WTC11 (cell line): ENCODE measurements at regions not wholly inside any gene's neighbourhood (a gene's known extent, or its start where the extent isn't known, plus 50 kb on each side); places are given as distances from the start of the nearest gene placed in this dataset.

Source experiments
- ATAC-seq: fragments of 200-7000 bp; cut with Tn5 transposase; 2 replicates; pipeline ENCODE4 v1.10.0; 2021; ENCODE audit warnings: mild to moderate bottlenecking, moderate library complexity
- CTCF ChIA-PET: fragments of 300-600 bp; sonication (Branson Sonifier 250); formaldehyde crosslinking; loops from one replicate; lab custom pipeline; 2021; ENCODE audit warnings: antibody characterized with exemption; lab: Charles Lee
- POLR2A ChIA-PET: fragments of 350-600 bp; sonication (Branson Sonifier 250); formaldehyde crosslinking; loops from one replicate; lab custom pipeline; 2021; ENCODE audit warnings: antibody characterized with exemption; lab: Charles Lee
- DNase-seq: peaks from one replicate; pipeline ENCODE4 v3.0.0; 2021; ENCODE audit warnings: low spot score
- H3K27ac Mint-ChIP-seq: 2 replicates; pipeline ENCODE4 v1.8.0; 2021; ENCODE audit warnings: mixed read lengths
- H3K27me3 Mint-ChIP-seq: 2 replicates; pipeline ENCODE4 v1.8.0; 2021; ENCODE audit warnings: low read depth, mild to moderate bottlenecking, moderate library complexity, mixed read lengths
- H3K36me3 Mint-ChIP-seq: 2 replicates; pipeline ENCODE4 v1.8.0; 2021; ENCODE audit warnings: mixed read lengths
- H3K4me1 Mint-ChIP-seq: 2 replicates; pipeline ENCODE4 v1.8.0; 2022; ENCODE audit warnings: mixed read lengths
- H3K4me3 Mint-ChIP-seq: 2 replicates; pipeline ENCODE4 v1.8.0; 2021; ENCODE audit warnings: mild to moderate bottlenecking, moderate library complexity, mixed read lengths
- H3K9me3 Mint-ChIP-seq: 2 replicates; pipeline ENCODE4 v1.8.0; 2021; ENCODE audit warnings: mixed read lengths
- EMX1 ChIP-seq: fragments of 250-450 bp; sonication (Bioruptor Pico); IDR thresholded peaks from 2 replicates; pipeline ENCODE4 v1.8.0; 2021; ENCODE audit warnings: mild to moderate bottlenecking
- FOXJ3 ChIP-seq: sonication (generic); formaldehyde crosslinking; IDR thresholded peaks from 2 replicates; pipeline ENCODE4 v1.9.0; 2021; ENCODE audit warnings: missing genetic modification reagents, mild to moderate bottlenecking, borderline replicate concordance
- FOXP1 ChIP-seq: sonication (generic); formaldehyde crosslinking; IDR thresholded peaks from 2 replicates; pipeline ENCODE4 v1.8.0; 2022; ENCODE audit warnings: missing genetic modification reagents, mild to moderate bottlenecking, moderate library complexity, borderline replicate concordance
- GTF2I ChIP-seq: fragments of 250-450 bp; sonication (Bioruptor Pico); conservative IDR thresholded peaks from 2 replicates; pipeline ENCODE4 v1.4.0; 2021; ENCODE audit warnings: mild to moderate bottlenecking
- IRF2 ChIP-seq: sonication (generic); formaldehyde crosslinking; IDR thresholded peaks from 2 replicates; pipeline ENCODE4 v1.8.0; 2022; ENCODE audit warnings: low read depth, missing genetic modification reagents, borderline replicate concordance
- JAZF1 ChIP-seq: fragments of 250-450 bp; sonication (Bioruptor Pico); IDR thresholded peaks from 2 replicates; pipeline ENCODE4 v1.9.0; 2021; ENCODE audit warnings: moderate library complexity, mild to moderate bottlenecking, inconsistent platforms
- RORB ChIP-seq: fragments of 250-450 bp; sonication (Bioruptor Pico); IDR thresholded peaks from 2 replicates; pipeline ENCODE4 v1.9.0; 2021; ENCODE audit warnings: mild to moderate bottlenecking
- SMAD4 ChIP-seq: sonication (generic); formaldehyde crosslinking; IDR thresholded peaks from 2 replicates; pipeline ENCODE4 v1.8.0; 2022; ENCODE audit warnings: mild to moderate bottlenecking, missing genetic modification reagents
- TEAD1 ChIP-seq: sonication (generic); formaldehyde crosslinking; IDR thresholded peaks from 2 replicates; pipeline ENCODE4 v1.8.0; 2022; ENCODE audit warnings: mild to moderate bottlenecking, missing genetic modification reagents
- ZBTB21 ChIP-seq: sonication (generic); formaldehyde crosslinking; IDR thresholded peaks from 2 replicates; pipeline ENCODE4 v1.8.1; 2023; ENCODE audit warnings: mild to moderate bottlenecking, missing genetic modification reagents, borderline replicate concordance
- ZNF317 ChIP-seq: sonication (generic); formaldehyde crosslinking; IDR thresholded peaks from 2 replicates; pipeline ENCODE4 v1.8.1; 2023; ENCODE audit warnings: low read depth, mild to moderate bottlenecking, moderate library complexity, missing genetic modification reagents, borderline replicate concordance
- ZNF416 ChIP-seq: fragments of 250-450 bp; sonication (Bioruptor Pico); IDR thresholded peaks from 2 replicates; pipeline ENCODE4 v1.9.0; 2021; ENCODE audit warnings: mild to moderate bottlenecking, inconsistent platforms
- TF ChIP-seq, protein P1 (sequence below): fragments of 250-450 bp; sonication (Bioruptor Pico); IDR thresholded peaks from 2 replicates; pipeline ENCODE4 v1.8.0; 2021; ENCODE audit warnings: mild to moderate bottlenecking
- TF ChIP-seq, protein P2 (sequence below): sonication (generic); formaldehyde crosslinking; IDR thresholded peaks from 2 replicates; pipeline ENCODE4 v1.8.1; 2023; ENCODE audit warnings: mild to moderate bottlenecking, missing genetic modification reagents, moderate library complexity
- TF ChIP-seq, protein P3 (sequence below): sonication (generic); formaldehyde crosslinking; IDR thresholded peaks from 2 replicates; pipeline ENCODE4 v1.8.1; 2023; ENCODE audit warnings: mild to moderate bottlenecking, missing genetic modification reagents, moderate library complexity
- TF ChIP-seq, protein P4 (sequence below): sonication (generic); formaldehyde crosslinking; IDR thresholded peaks from 2 replicates; pipeline ENCODE4 v1.8.0; 2022; ENCODE audit warnings: mild to moderate bottlenecking, missing genetic modification reagents
- TF ChIP-seq, protein P5 (sequence below): sonication (generic); formaldehyde crosslinking; IDR thresholded peaks from 2 replicates; pipeline ENCODE4 v1.8.0; 2022; ENCODE audit warnings: missing genetic modification reagents
- TF ChIP-seq, protein P6 (sequence below): fragments of 250-450 bp; sonication (Bioruptor Pico); conservative IDR thresholded peaks from 2 replicates; pipeline ENCODE4 v1.9.0; 2021; ENCODE audit warnings: mild to moderate bottlenecking
- TF ChIP-seq, protein P7 (sequence below): sonication (generic); formaldehyde crosslinking; IDR thresholded peaks from 2 replicates; pipeline ENCODE4 v1.8.0; 2022; ENCODE audit warnings: mild to moderate bottlenecking, missing genetic modification reagents
- TF ChIP-seq, protein P8 (sequence below): sonication (generic); formaldehyde crosslinking; IDR thresholded peaks from 2 replicates; pipeline ENCODE4 v1.8.1; 2023; ENCODE audit warnings: mild to moderate bottlenecking, missing genetic modification reagents, borderline replicate concordance

DNA sequence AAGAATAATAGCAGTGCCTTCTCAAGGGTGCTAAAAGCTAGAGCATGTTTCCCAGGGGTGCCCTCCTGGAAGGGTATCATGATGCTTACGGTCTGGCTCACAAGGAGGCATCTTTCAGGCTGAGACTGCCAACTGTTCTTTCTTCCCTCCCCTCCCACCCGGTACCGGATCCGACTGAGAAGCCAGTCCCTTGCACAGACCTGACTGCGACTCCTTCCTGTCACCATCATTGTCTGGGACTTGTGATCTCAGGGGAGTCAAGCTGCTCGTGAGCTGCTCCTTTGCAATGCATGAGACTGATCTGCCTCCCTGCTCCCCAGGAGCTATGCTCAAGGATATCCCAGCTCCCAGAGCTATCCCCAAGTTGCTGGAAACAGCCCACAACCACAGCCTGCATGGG lies 170.8 kb downstream of the GADD45G start (continued):
- TF ChIP-seq, protein P1, sequence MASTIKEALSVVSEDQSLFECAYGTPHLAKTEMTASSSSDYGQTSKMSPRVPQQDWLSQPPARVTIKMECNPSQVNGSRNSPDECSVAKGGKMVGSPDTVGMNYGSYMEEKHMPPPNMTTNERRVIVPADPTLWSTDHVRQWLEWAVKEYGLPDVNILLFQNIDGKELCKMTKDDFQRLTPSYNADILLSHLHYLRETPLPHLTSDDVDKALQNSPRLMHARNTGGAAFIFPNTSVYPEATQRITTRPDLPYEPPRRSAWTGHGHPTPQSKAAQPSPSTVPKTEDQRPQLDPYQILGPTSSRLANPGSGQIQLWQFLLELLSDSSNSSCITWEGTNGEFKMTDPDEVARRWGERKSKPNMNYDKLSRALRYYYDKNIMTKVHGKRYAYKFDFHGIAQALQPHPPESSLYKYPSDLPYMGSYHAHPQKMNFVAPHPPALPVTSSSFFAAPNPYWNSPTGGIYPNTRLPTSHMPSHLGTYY, result no peak
- TF ChIP-seq JAZF1 (CRISPR knock-in tag) (no peak), ZNF317 (CRISPR knock-in tag) (no peak), FOXP1 (CRISPR knock-in tag) (no peak), FOXJ3 (CRISPR knock-in tag) (no peak), RORB (no peak)
- TF ChIP-seq, protein P2, sequence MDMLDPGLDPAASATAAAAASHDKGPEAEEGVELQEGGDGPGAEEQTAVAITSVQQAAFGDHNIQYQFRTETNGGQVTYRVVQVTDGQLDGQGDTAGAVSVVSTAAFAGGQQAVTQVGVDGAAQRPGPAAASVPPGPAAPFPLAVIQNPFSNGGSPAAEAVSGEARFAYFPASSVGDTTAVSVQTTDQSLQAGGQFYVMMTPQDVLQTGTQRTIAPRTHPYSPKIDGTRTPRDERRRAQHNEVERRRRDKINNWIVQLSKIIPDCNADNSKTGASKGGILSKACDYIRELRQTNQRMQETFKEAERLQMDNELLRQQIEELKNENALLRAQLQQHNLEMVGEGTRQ (CRISPR knock-in tag), result no peak
- TF ChIP-seq, protein P3, sequence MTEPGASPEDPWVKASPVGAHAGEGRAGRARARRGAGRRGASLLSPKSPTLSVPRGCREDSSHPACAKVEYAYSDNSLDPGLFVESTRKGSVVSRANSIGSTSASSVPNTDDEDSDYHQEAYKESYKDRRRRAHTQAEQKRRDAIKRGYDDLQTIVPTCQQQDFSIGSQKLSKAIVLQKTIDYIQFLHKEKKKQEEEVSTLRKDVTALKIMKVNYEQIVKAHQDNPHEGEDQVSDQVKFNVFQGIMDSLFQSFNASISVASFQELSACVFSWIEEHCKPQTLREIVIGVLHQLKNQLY (CRISPR knock-in tag), result no peak
- TF ChIP-seq, protein P4, sequence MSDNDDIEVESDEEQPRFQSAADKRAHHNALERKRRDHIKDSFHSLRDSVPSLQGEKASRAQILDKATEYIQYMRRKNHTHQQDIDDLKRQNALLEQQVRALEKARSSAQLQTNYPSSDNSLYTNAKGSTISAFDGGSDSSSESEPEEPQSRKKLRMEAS, result no peak
- TF ChIP-seq, protein P5, sequence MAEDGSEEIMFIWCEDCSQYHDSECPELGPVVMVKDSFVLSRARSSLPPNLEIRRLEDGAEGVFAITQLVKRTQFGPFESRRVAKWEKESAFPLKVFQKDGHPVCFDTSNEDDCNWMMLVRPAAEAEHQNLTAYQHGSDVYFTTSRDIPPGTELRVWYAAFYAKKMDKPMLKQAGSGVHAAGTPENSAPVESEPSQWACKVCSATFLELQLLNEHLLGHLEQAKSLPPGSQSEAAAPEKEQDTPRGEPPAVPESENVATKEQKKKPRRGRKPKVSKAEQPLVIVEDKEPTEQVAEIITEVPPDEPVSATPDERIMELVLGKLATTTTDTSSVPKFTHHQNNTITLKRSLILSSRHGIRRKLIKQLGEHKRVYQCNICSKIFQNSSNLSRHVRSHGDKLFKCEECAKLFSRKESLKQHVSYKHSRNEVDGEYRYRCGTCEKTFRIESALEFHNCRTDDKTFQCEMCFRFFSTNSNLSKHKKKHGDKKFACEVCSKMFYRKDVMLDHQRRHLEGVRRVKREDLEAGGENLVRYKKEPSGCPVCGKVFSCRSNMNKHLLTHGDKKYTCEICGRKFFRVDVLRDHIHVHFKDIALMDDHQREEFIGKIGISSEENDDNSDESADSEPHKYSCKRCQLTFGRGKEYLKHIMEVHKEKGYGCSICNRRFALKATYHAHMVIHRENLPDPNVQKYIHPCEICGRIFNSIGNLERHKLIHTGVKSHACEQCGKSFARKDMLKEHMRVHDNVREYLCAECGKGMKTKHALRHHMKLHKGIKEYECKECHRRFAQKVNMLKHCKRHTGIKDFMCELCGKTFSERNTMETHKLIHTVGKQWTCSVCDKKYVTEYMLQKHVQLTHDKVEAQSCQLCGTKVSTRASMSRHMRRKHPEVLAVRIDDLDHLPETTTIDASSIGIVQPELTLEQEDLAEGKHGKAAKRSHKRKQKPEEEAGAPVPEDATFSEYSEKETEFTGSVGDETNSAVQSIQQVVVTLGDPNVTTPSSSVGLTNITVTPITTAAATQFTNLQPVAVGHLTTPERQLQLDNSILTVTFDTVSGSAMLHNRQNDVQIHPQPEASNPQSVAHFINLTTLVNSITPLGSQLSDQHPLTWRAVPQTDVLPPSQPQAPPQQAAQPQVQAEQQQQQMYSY (CRISPR knock-in tag), result no peak
- TF ChIP-seq, all 79 proteins: peak for 0

DNA sequence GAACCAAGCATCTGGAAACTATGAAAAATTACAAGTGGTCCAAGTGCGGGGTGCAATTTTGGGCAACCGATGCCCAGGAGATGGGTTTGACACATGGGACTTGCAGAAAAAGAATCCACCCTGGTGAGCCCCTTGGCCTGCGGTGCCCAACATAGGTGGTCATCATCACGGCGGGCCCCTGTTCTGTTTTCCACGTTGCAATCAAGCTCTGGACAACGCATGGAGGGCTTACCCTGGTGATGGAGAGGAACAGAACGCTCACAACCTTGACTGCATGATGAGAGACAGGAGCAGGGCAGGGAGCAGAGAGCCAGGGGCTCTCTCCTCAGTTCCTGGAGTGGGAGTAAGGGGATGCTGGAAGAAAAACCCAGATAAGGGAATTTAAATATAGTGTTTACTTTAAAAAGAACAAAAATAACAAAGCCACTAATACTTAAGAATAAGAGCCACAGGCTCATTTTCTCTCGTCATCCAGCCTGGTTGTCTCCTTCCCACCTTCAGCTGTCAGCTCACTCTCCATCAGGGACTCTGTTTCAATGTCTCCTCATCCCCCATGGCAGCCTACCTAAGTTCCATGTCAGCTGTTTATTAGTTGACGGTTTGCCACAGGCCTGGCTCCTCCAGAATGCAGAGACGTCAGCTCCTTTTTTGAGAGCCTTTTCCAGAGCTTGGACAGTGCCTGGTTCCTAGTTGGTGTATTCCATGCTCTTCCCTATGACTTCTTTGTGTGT lies 172.1 kb downstream of the GADD45G start:
- ChIA-PET POLR2A (no interaction called here), CTCF (interaction anchor here (2.5 kb wide), 1 partner anchor 174 kb away, joined by 10 read pairs; no protein-coding TSS in a partner anchor)
- peaks cover under 1% of the 10 kb centered on the region; the same call in 1 of the 2 replicates for H3K27me3 Mint-ChIP-seq
- H3K9me3 Mint-ChIP-seq, result no peaks in the 10 kb centered on the region
- no peak for DNase-seq
- H3K4me3 Mint-ChIP-seq, result no peak overlapping the region
- ATAC-seq, result no peak
- no peaks in the 10 kb centered on the region for H3K4me1 Mint-ChIP-seq
- H3K36me3 Mint-ChIP-seq, result no peaks in the 10 kb centered on the region
- H3K27ac Mint-ChIP-seq, result no peak overlapping the region
- TF ChIP-seq, protein P6, sequence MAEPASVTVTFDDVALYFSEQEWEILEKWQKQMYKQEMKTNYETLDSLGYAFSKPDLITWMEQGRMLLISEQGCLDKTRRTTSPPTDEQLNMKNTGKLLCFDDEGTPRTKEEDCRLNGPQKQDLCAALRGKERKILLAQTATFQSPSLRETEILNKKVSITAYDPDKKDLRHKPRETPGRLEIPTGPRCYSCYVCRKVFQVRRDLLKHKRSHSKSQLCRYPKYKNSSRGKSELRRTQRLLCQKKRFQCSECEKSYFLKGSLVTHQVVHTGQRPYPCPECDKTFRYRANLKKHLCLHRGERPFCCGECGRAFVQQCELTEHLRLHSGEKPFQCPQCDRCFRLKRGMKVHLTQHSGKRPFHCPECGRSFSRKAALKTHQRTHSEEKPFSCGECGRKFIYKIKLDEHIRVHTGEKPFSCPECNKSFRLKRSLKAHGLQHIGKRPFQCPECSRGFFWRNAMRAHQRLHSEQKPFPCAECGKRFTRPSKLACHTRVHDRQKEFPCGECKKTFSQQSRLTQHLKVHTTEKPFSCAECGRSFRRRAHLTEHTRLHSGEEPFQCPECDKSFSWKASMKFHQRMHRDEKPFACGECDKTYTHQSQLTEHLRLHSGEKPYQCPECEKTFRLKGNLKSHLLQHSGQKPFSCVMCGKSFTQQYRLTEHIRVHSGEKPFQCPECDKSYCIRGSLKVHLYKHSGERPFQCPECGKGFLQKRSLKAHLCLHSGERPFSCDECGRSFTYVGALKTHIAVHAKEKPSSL (CRISPR knock-in tag), result no peak
- TF ChIP-seq ZBTB21 (CRISPR knock-in tag), result no peak
- no peak for TF ChIP-seq ZNF416 (CRISPR knock-in tag)
- TF ChIP-seq TEAD1 (CRISPR knock-in tag), result no peak
- no peak for TF ChIP-seq SMAD4 (CRISPR knock-in tag)
- TF ChIP-seq IRF2, result no peak
- TF ChIP-seq EMX1 (CRISPR knock-in tag), result no peak
- TF ChIP-seq, protein P7, sequence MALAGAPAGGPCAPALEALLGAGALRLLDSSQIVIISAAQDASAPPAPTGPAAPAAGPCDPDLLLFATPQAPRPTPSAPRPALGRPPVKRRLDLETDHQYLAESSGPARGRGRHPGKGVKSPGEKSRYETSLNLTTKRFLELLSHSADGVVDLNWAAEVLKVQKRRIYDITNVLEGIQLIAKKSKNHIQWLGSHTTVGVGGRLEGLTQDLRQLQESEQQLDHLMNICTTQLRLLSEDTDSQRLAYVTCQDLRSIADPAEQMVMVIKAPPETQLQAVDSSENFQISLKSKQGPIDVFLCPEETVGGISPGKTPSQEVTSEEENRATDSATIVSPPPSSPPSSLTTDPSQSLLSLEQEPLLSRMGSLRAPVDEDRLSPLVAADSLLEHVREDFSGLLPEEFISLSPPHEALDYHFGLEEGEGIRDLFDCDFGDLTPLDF, result no peak
- TF ChIP-seq GTF2I (CRISPR knock-in tag), result no peak
- TF ChIP-seq, protein P8, sequence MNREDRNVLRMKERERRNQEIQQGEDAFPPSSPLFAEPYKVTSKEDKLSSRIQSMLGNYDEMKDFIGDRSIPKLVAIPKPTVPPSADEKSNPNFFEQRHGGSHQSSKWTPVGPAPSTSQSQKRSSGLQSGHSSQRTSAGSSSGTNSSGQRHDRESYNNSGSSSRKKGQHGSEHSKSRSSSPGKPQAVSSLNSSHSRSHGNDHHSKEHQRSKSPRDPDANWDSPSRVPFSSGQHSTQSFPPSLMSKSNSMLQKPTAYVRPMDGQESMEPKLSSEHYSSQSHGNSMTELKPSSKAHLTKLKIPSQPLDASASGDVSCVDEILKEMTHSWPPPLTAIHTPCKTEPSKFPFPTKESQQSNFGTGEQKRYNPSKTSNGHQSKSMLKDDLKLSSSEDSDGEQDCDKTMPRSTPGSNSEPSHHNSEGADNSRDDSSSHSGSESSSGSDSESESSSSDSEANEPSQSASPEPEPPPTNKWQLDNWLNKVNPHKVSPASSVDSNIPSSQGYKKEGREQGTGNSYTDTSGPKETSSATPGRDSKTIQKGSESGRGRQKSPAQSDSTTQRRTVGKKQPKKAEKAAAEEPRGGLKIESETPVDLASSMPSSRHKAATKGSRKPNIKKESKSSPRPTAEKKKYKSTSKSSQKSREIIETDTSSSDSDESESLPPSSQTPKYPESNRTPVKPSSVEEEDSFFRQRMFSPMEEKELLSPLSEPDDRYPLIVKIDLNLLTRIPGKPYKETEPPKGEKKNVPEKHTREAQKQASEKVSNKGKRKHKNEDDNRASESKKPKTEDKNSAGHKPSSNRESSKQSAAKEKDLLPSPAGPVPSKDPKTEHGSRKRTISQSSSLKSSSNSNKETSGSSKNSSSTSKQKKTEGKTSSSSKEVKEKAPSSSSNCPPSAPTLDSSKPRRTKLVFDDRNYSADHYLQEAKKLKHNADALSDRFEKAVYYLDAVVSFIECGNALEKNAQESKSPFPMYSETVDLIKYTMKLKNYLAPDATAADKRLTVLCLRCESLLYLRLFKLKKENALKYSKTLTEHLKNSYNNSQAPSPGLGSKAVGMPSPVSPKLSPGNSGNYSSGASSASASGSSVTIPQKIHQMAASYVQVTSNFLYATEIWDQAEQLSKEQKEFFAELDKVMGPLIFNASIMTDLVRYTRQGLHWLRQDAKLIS (CRISPR knock-in tag), result no peak
